A673 (cell line): ENCODE measurements at regions not wholly inside any gene's neighbourhood (a gene's known extent, or its start where the extent isn't known, plus 50 kb on each side); places are given as distances from the start of the nearest gene placed in this dataset.

Experiments
- EZH2 ChIP-seq: fragments of 200-600 bp; sonication (generic); IDR thresholded peaks from 2 replicates; pipeline ENCODE4 v1.6.1; 2017; ENCODE audit warnings: borderline replicate concordance, low read depth, mild to moderate bottlenecking, mixed read lengths, antibody characterized with exemption, low read length; ENCODE audit not compliant: poor library complexity, severe bottlenecking
- TF ChIP-seq, protein P1 (sequence below): fragments of 300-800, 200-600 bp; sonication (generic); conservative IDR thresholded peaks from 2 replicates; pipeline ENCODE4 v1.5.1; 2017; ENCODE audit warnings: low read depth, mild to moderate bottlenecking, antibody characterized with exemption, low read length, moderate library complexity, mixed read lengths

DNA sequence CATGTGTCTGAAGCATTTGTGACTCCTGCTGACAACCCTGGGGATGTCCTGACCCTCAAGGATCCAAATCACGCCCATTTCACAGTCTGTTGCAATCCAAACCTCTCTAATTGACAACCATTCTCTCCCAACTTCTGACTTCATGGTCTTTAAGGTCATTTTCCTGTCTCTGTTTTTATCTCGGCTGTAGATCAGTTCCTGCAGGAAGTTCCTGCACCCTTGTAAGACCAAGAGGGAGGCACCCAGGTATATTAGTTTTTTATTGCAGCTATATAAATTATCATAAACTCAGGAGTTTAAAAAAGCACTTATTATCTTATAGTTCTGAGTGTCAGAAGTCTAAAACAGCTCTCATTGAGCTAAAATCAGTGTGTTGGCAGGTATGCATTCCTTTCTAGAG is 166.8 kb downstream of the BTBD3 start:
- TF ChIP-seq, protein P1, sequence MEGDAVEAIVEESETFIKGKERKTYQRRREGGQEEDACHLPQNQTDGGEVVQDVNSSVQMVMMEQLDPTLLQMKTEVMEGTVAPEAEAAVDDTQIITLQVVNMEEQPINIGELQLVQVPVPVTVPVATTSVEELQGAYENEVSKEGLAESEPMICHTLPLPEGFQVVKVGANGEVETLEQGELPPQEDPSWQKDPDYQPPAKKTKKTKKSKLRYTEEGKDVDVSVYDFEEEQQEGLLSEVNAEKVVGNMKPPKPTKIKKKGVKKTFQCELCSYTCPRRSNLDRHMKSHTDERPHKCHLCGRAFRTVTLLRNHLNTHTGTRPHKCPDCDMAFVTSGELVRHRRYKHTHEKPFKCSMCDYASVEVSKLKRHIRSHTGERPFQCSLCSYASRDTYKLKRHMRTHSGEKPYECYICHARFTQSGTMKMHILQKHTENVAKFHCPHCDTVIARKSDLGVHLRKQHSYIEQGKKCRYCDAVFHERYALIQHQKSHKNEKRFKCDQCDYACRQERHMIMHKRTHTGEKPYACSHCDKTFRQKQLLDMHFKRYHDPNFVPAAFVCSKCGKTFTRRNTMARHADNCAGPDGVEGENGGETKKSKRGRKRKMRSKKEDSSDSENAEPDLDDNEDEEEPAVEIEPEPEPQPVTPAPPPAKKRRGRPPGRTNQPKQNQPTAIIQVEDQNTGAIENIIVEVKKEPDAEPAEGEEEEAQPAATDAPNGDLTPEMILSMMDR, result no peak
- no peak for TF ChIP-seq EZH2
